CD4-positive, alpha-beta T cell treated with Interferon alpha-2 for 1 hour (primary cell): ENCODE measurements at regions not wholly inside any gene's neighbourhood (a gene's known extent, or its start where the extent isn't known, plus 50 kb on each side); places are given as distances from the start of the nearest gene placed in this dataset.
"Not testable (repeated sequence)": the region's sequence is repeated elsewhere in the genome, so short reads cannot be mapped to it uniquely, and the experiment has no call there.

Experiments used
- DNase-seq, 2 donors: peaks; one replicate each; pipeline ENCODE4 v3.0.0-alpha.2; 2020 to 2022

- no peak for DNase-seq
Observed at GRCh38 chr10:20485554-20485953, 411.6 kb downstream of the NEBL start.

GRCh38 chr10:20481054-20481453 lies 416.1 kb downstream of the NEBL start:
- no peak for DNase-seq

GRCh38 chr10:20480575-20480974 lies 416.5 kb downstream of the NEBL start:
- not testable (repeated sequence) for DNase-seq

- DNase-seq, result no peak
Observed at GRCh38 chr10:20474064-20474463, 423.0 kb downstream of the NEBL start.

GRCh38 chr10:20473023-20473760 lies 423.9 kb downstream of the NEBL start:
- DNase-seq, result no peak

GRCh38 chr10:20466731-20467130 lies 430.4 kb downstream of the NEBL start:
- no peak for DNase-seq

GRCh38 chr10:20457649-20458048 lies 439.5 kb downstream of the NEBL start:
- DNase-seq, result no peak

GRCh38 chr10:20455774-20456173 lies 441.3 kb downstream of the NEBL start:
- no peak for DNase-seq

GRCh38 chr10:20454331-20454730 lies 442.8 kb downstream of the NEBL start:
- DNase-seq, result no peak

- no peak for DNase-seq
Observed at GRCh38 chr10:20446561-20447193, 450.4 kb downstream of the NEBL start.

- no peak for DNase-seq
Observed at GRCh38 chr10:20443094-20443493, 454.0 kb downstream of the NEBL start.

GRCh38 chr10:20429742-20430141 lies 467.4 kb downstream of the NEBL start:
- no peak for DNase-seq

GRCh38 chr10:20427821-20428220 lies 469.3 kb downstream of the NEBL start:
- DNase-seq, result no peak

GRCh38 chr10:20418286-20418685 lies 478.8 kb downstream of the NEBL start:
- no peak for DNase-seq

GRCh38 chr10:20417791-20418190 lies 479.3 kb downstream of the NEBL start:
- DNase-seq, result no peak

- DNase-seq, result no peak
Observed at GRCh38 chr10:20415684-20416083, 481.4 kb downstream of the NEBL start.

GRCh38 chr10:20407357-20407756 lies 489.8 kb downstream of the NEBL start:
- no peak for DNase-seq

GRCh38 chr10:20406281-20407104 lies 490.6 kb downstream of the NEBL start:
- DNase-seq, result no peak

GRCh38 chr10:20405761-20406160 lies 491.4 kb downstream of the NEBL start:
- DNase-seq, result no peak

- no peak for DNase-seq
Observed at GRCh38 chr10:20405050-20405449, 492.1 kb downstream of the NEBL start.

- no peak for DNase-seq
Observed at GRCh38 chr10:20399772-20400171, 497.3 kb downstream of the NEBL start.

- DNase-seq, result no peak
Observed at GRCh38 chr10:20396701-20397100, 500.4 kb downstream of the NEBL start.

- DNase-seq, result no peak
Observed at GRCh38 chr10:20396205-20396604, 500.9 kb downstream of the NEBL start.

- no peak for DNase-seq
Observed at GRCh38 chr10:20391629-20392028, 505.5 kb downstream of the NEBL start.
